Activated CD4-positive, alpha-beta memory T cell treated with anti-CD3 and anti-CD28 coated beads, Interleukin-2, amount 10 ng/mL, durations not matched to agents 7 days and 5 days (primary cell): ENCODE measurements at regions not wholly inside any gene's neighbourhood (a gene's known extent, or its start where the extent isn't known, plus 50 kb on each side); places are given as distances from the start of the nearest gene placed in this dataset.

Source experiments
- CTCF ChIA-PET: fragments of 350-600 bp; sonication (Branson Sonifier 250); formaldehyde crosslinking; loops from one replicate; lab custom pipeline; 2021; ENCODE audit warnings: antibody characterized with exemption, inconsistent platforms; lab: Charles Lee
- POLR2A ChIA-PET: fragments of 350-600 bp; sonication (Branson Sonifier 250); formaldehyde crosslinking; loops from one replicate; lab custom pipeline; 2021; ENCODE audit warnings: antibody characterized with exemption; lab: Charles Lee
- DNase-seq: peaks from one replicate; pipeline ENCODE4 v3.0.0-alpha.2; 2020
- H3K27ac Mint-ChIP-seq: one replicate; pipeline ENCODE4 v1.8.0; 2021; ENCODE audit warnings: mild to moderate bottlenecking, mixed read lengths
- H3K27me3 Mint-ChIP-seq: one replicate; pipeline ENCODE4 v1.8.0; 2021; ENCODE audit warnings: mixed read lengths
- H3K36me3 Mint-ChIP-seq: one replicate; pipeline ENCODE4 v1.8.0; 2021; ENCODE audit warnings: low read depth, mixed read lengths
- H3K4me1 Mint-ChIP-seq: one replicate; pipeline ENCODE4 v1.8.0; 2021; ENCODE audit warnings: mixed read lengths
- H3K4me3 Mint-ChIP-seq: one replicate; pipeline ENCODE4 v1.8.0; 2021; ENCODE audit warnings: mild to moderate bottlenecking, mixed read lengths
- H3K9me3 Mint-ChIP-seq: one replicate; pipeline ENCODE4 v1.8.0; 2021; ENCODE audit warnings: mixed read lengths

GRCh38 chr12:90322006-90322405 is 613.4 kb upstream of the ATP2B1 start:
- H3K9me3 Mint-ChIP-seq, result no peaks in the 10 kb centered on the region
- no peak for DNase-seq
- CTCF ChIA-PET, result interaction anchor here (0.6 kb wide), 1 partner anchor 1741 kb away, joined by 3 read pairs; no protein-coding TSS in a partner anchor
- H3K36me3 Mint-ChIP-seq, result no peaks in the 10 kb centered on the region
- H3K4me1 Mint-ChIP-seq, result no peaks in the 10 kb centered on the region
- POLR2A ChIA-PET, result no interaction called here
- no peak overlapping the region for H3K4me3 Mint-ChIP-seq
- H3K27me3 Mint-ChIP-seq, result peaks cover 3% of the 10 kb centered on the region
- no peak overlapping the region for H3K27ac Mint-ChIP-seq

- CTCF ChIA-PET, result no interaction called here
- POLR2A ChIA-PET, result no interaction called here
Measured at GRCh38 chr12:90321369-90321768, 612.7 kb upstream of the ATP2B1 start.

GRCh38 chr12:90311561-90311960 is 602.9 kb upstream of the ATP2B1 start:
- H3K4me3 Mint-ChIP-seq, result no peak overlapping the region
- peaks cover 10% of the 10 kb centered on the region for H3K27me3 Mint-ChIP-seq
- no peaks in the 10 kb centered on the region for H3K9me3 Mint-ChIP-seq
- ChIA-PET CTCF (no interaction called here), POLR2A (no interaction called here)
- no peak overlapping the region for H3K27ac Mint-ChIP-seq
- no peaks in the 10 kb centered on the region for H3K36me3 Mint-ChIP-seq
- DNase-seq, result no peak
- H3K4me1 Mint-ChIP-seq, result no peaks in the 10 kb centered on the region

More at GRCh38 chr12:90321369-90321768, 612.7 kb upstream of the ATP2B1 start:
- Mint-ChIP-seq H3K27me3 (peaks cover 3% of the 10 kb centered on the region), H3K27ac (no peak overlapping the region), H3K4me1 (no peaks in the 10 kb centered on the region), H3K36me3 (no peaks in the 10 kb centered on the region), H3K9me3 (no peaks in the 10 kb centered on the region), H3K4me3 (no peak overlapping the region)
- DNase-seq, result no peak

- Mint-ChIP-seq H3K27me3 (peaks cover 16% of the 10 kb centered on the region), H3K4me1 (no peaks in the 10 kb centered on the region), H3K9me3 (no peaks in the 10 kb centered on the region), H3K4me3 (no peak overlapping the region), H3K36me3 (no peaks in the 10 kb centered on the region), H3K27ac (no peak overlapping the region)
- POLR2A ChIA-PET, result no interaction called here
- CTCF ChIA-PET, result no interaction called here
- DNase-seq, result no peak
Measured at GRCh38 chr12:90305379-90305778, 596.7 kb upstream of the ATP2B1 start.

GRCh38 chr12:90304231-90304630 is 595.6 kb upstream of the ATP2B1 start:
- Mint-ChIP-seq H3K27me3 (peaks cover 16% of the 10 kb centered on the region), H3K27ac (no peak overlapping the region), H3K36me3 (no peaks in the 10 kb centered on the region), H3K4me3 (no peak overlapping the region), H3K9me3 (no peaks in the 10 kb centered on the region), H3K4me1 (peaks cover 7% of the 10 kb centered on the region)
- DNase-seq, result no peak
- ChIA-PET POLR2A (no interaction called here), CTCF (no interaction called here)

GRCh38 chr12:90303771-90304170 is 595.1 kb upstream of the ATP2B1 start:
- no peak for DNase-seq
- Mint-ChIP-seq H3K4me1 (peaks cover 11% of the 10 kb centered on the region), H3K27ac (no peak overlapping the region), H3K4me3 (no peak overlapping the region), H3K36me3 (no peaks in the 10 kb centered on the region), H3K27me3 (peaks cover 16% of the 10 kb centered on the region), H3K9me3 (no peaks in the 10 kb centered on the region)
- ChIA-PET POLR2A (no interaction called here), CTCF (no interaction called here)

GRCh38 chr12:90301561-90302133 is 593.0 kb upstream of the ATP2B1 start:
- H3K27ac Mint-ChIP-seq, result no peak overlapping the region
- peaks cover 18% of the 10 kb centered on the region for H3K4me1 Mint-ChIP-seq
- DNase-seq, result no peak
- CTCF ChIA-PET, result no interaction called here
- no peaks in the 10 kb centered on the region for H3K9me3 Mint-ChIP-seq
- H3K27me3 Mint-ChIP-seq, result peaks cover 11% of the 10 kb centered on the region
- POLR2A ChIA-PET, result no interaction called here
- H3K36me3 Mint-ChIP-seq, result no peaks in the 10 kb centered on the region
- no peak overlapping the region for H3K4me3 Mint-ChIP-seq

GRCh38 chr12:90301095-90301494 is 592.5 kb upstream of the ATP2B1 start:
- POLR2A ChIA-PET, result no interaction called here
- Mint-ChIP-seq H3K4me1 (peaks cover 18% of the 10 kb centered on the region), H3K27me3 (peaks cover 12% of the 10 kb centered on the region), H3K9me3 (no peaks in the 10 kb centered on the region), H3K4me3 (no peak overlapping the region), H3K36me3 (no peaks in the 10 kb centered on the region), H3K27ac (no peak overlapping the region)
- no peak for DNase-seq
- CTCF ChIA-PET, result no interaction called here

GRCh38 chr12:90299666-90300065 is 591.0 kb upstream of the ATP2B1 start:
- Mint-ChIP-seq H3K36me3 (no peaks in the 10 kb centered on the region), H3K4me1 (peaks cover 18% of the 10 kb centered on the region), H3K4me3 (peak overlapping the region; percentile 48), H3K9me3 (no peaks in the 10 kb centered on the region), H3K27ac (peak overlapping the region; percentile 7), H3K27me3 (peaks cover 15% of the 10 kb centered on the region)
- ChIA-PET POLR2A (interaction anchor here (1.5 kb wide), 1 partner anchor 590 kb away, joined by 5 read pairs; no protein-coding TSS in a partner anchor), CTCF (interaction anchor here (0.5 kb wide), 1 partner anchor 199 kb away, joined by 3 read pairs; no protein-coding TSS in a partner anchor)
- no peak for DNase-seq

GRCh38 chr12:90299121-90299520 is 590.5 kb upstream of the ATP2B1 start:
- no peaks in the 10 kb centered on the region for H3K9me3 Mint-ChIP-seq
- ChIA-PET POLR2A (interaction anchor here (1.5 kb wide), 1 partner anchor 590 kb away, joined by 5 read pairs; no protein-coding TSS in a partner anchor), CTCF (no interaction called here)
- DNase-seq, result no peak
- H3K4me3 Mint-ChIP-seq, result peak overlapping the region; percentile 48
- no peaks in the 10 kb centered on the region for H3K36me3 Mint-ChIP-seq
- peak overlapping the region; percentile 7 for H3K27ac Mint-ChIP-seq
- peaks cover 15% of the 10 kb centered on the region for H3K27me3 Mint-ChIP-seq
- peaks cover 18% of the 10 kb centered on the region for H3K4me1 Mint-ChIP-seq

GRCh38 chr12:90298289-90298948 is 589.8 kb upstream of the ATP2B1 start:
- ChIA-PET CTCF (no interaction called here), POLR2A (interaction anchor here (1.5 kb wide), 1 partner anchor 589 kb away, joined by 5 read pairs; no protein-coding TSS in a partner anchor)
- H3K27me3 Mint-ChIP-seq, result peaks cover 15% of the 10 kb centered on the region
- peaks cover 18% of the 10 kb centered on the region for H3K4me1 Mint-ChIP-seq
- no peak for DNase-seq
- no peaks in the 10 kb centered on the region for H3K9me3 Mint-ChIP-seq
- no peaks in the 10 kb centered on the region for H3K36me3 Mint-ChIP-seq
- no peak overlapping the region for H3K4me3 Mint-ChIP-seq
- H3K27ac Mint-ChIP-seq, result no peak overlapping the region

GRCh38 chr12:90295858-90296257 is 587.2 kb upstream of the ATP2B1 start:
- DNase-seq, result no peak
- no peaks in the 10 kb centered on the region for H3K9me3 Mint-ChIP-seq
- H3K4me1 Mint-ChIP-seq, result peaks cover 20% of the 10 kb centered on the region
- H3K27ac Mint-ChIP-seq, result no peak overlapping the region
- H3K27me3 Mint-ChIP-seq, result peaks cover 13% of the 10 kb centered on the region
- ChIA-PET CTCF (no interaction called here), POLR2A (no interaction called here)
- H3K36me3 Mint-ChIP-seq, result no peaks in the 10 kb centered on the region
- no peak overlapping the region for H3K4me3 Mint-ChIP-seq

- no peaks in the 10 kb centered on the region for H3K36me3 Mint-ChIP-seq
- CTCF ChIA-PET, result no interaction called here
- no peak overlapping the region for H3K4me3 Mint-ChIP-seq
- POLR2A ChIA-PET, result no interaction called here
- peaks cover 8% of the 10 kb centered on the region for H3K27me3 Mint-ChIP-seq
- H3K4me1 Mint-ChIP-seq, result peaks cover 2% of the 10 kb centered on the region
- H3K9me3 Mint-ChIP-seq, result peaks cover 3% of the 10 kb centered on the region
- H3K27ac Mint-ChIP-seq, result no peak overlapping the region
- DNase-seq, result no peak
Measured at GRCh38 chr12:90292183-90292582, 583.5 kb upstream of the ATP2B1 start.
